NCI-H2227 (cell line): ENCODE measurements at regions not wholly inside any gene's neighbourhood (a gene's known extent, or its start where the extent isn't known, plus 50 kb on each side); places are given as distances from the start of the nearest gene placed in this dataset.
"Not testable (repeated sequence)": the region's sequence is repeated elsewhere in the genome, so short reads cannot be mapped to it uniquely, and the experiment has no call there.

Source experiments
- DNase-seq: peaks from one replicate; lab custom pipeline; 2025; ENCODE audit not compliant: unreplicated experiment; lab: John Stamatoyannopoulos, UW

GRCh38 chr1:188003687-188004086 is 1174.9 kb downstream of the PLA2G4A start:
- DNase-seq: not testable (repeated sequence)

- no peak for DNase-seq
Measured at GRCh38 chr1:188004849-188005248, 1176.1 kb downstream of the PLA2G4A start.

- no peak for DNase-seq
Measured at GRCh38 chr1:188006354-188006753, 1177.6 kb downstream of the PLA2G4A start.

GRCh38 chr1:188013222-188013849 is 1184.6 kb downstream of the PLA2G4A start:
- DNase-seq: not testable (repeated sequence)

GRCh38 chr1:188017921-188018320 is 1189.2 kb downstream of the PLA2G4A start:
- DNase-seq: no peak

- no peak for DNase-seq
Measured at GRCh38 chr1:188022661-188023060, 1193.9 kb downstream of the PLA2G4A start.

GRCh38 chr1:188023206-188023605 is 1194.5 kb downstream of the PLA2G4A start:
- DNase-seq: no peak

- DNase-seq: no peak
Measured at GRCh38 chr1:188027613-188028012, 1198.9 kb downstream of the PLA2G4A start.

GRCh38 chr1:188037572-188037971 is 1208.8 kb downstream of the PLA2G4A start:
- DNase-seq: not testable (repeated sequence)

- DNase-seq: no peak
Measured at GRCh38 chr1:188043536-188044245, 1214.9 kb downstream of the PLA2G4A start.

GRCh38 chr1:188050250-188050649 is 1221.5 kb downstream of the PLA2G4A start:
- DNase-seq: no peak

GRCh38 chr1:188056011-188056410 is 1227.3 kb downstream of the PLA2G4A start:
- no peak for DNase-seq

- no peak for DNase-seq
Measured at GRCh38 chr1:188058801-188059200, 1230.1 kb downstream of the PLA2G4A start.

GRCh38 chr1:188061881-188062280 is 1233.1 kb downstream of the PLA2G4A start:
- no peak for DNase-seq

GRCh38 chr1:188062456-188062855 is 1233.7 kb downstream of the PLA2G4A start:
- DNase-seq: no peak

GRCh38 chr1:188065917-188066316 is 1237.2 kb downstream of the PLA2G4A start:
- no peak for DNase-seq

GRCh38 chr1:188070848-188071247 is 1242.1 kb downstream of the PLA2G4A start:
- DNase-seq: no peak

- DNase-seq: no peak
Measured at GRCh38 chr1:188089015-188089414, 1260.3 kb downstream of the PLA2G4A start.

GRCh38 chr1:188089461-188089860 is 1260.7 kb downstream of the PLA2G4A start:
- DNase-seq: no peak

- DNase-seq: no peak
Measured at GRCh38 chr1:188096521-188096920, 1267.8 kb downstream of the PLA2G4A start.

- DNase-seq: no peak
Measured at GRCh38 chr1:188117436-188117835, 1288.7 kb downstream of the PLA2G4A start.

GRCh38 chr1:188122646-188123045 is 1293.9 kb downstream of the PLA2G4A start:
- peak; percentile 4 for DNase-seq

GRCh38 chr1:188127507-188127906 is 1298.8 kb downstream of the PLA2G4A start:
- no peak for DNase-seq
